HG03025 (cell line): ENCODE measurements at regions not wholly inside any gene's neighbourhood (a gene's known extent, or its start where the extent isn't known, plus 50 kb on each side); places are given as distances from the start of the nearest gene placed in this dataset.
"Not testable (repeated sequence)": the region's sequence is repeated elsewhere in the genome, so short reads cannot be mapped to it uniquely, and the experiment has no call there.

Experiments
- ATAC-seq: cut with Tn5 transposase; IDR thresholded peaks from one replicate; pipeline ENCODE4 v1.9.1; 2021; ENCODE audit warnings: mild to moderate bottlenecking, moderate library complexity; ENCODE audit not compliant: unreplicated experiment, low FRiP score

DNA sequence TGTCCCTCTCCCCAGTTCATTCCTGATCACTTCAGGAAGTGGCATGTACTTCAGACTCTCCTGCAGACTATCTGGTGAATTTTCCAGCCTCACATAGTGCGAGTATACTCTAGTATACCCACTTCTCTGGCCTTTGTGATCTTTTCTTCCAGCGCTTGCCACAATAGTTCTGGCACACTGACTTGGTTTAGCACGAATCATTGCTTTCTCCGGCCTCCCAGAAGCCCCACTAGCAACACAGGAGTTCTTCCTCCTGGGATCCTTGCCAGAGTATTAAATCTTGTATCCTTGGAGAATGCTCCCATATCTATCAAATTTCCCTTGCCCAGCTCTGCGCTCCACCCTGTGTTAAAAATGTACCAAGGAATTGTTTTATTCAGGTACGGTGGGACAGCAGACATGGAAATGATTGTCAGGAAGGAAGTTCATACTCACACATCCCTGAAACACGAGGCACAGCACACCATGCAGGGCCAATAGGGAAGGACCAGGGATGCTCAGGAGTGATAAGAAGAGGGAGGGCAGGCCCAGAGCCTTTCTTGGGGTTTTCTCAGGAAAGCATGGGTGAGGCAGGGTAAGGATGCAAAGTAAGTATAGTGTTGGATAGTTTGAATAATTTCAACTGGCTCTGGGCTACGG lies 136.7 kb downstream of the ADSS2 start:
- no peak for ATAC-seq

DNA sequence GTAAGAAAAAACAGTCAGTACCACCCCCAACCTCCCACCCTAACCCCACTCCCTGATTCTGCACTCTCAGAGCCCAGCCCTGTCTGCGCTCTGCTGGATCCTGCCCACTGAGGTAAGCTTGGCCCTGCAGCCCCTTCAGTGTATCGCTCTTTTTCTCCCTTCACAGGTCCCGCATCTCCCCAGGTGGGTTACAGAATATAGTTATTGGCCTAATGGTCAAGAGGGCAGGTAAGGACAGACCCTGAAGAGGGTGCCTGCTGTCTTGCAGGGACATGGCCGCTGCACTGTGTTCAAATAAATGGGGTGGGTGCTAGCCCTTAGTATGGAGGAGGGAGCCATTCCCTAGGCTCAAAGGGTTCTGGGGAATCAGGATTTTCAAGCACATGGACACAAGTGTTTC lies 135.7 kb downstream of the ADSS2 start:
- ATAC-seq: no peak

DNA sequence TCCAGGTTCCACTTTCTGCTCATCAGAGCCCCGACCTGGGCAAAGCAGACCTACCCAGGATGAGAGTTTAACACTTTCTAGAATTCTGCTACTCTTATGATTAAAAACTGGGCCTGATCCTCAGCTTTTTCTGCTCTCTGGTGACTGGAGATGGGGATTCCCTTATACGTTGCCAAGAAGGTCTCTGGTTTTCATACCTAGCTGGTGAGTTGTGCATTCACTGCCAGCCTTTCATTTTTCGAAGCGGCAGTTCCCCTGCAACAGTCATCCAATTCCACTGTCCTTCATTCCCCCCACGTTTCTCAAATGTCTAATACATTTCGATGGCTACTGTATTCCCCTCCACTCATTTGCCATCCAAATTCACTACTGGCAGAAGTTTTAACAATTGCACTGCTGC lies 135.3 kb downstream of the ADSS2 start:
- no peak for ATAC-seq

GRCh38 chr1:244316986-244317655 lies 134.6 kb downstream of the ADSS2 start:
- ATAC-seq: no peak

GRCh38 chr1:244318078-244318477 lies 133.6 kb downstream of the ADSS2 start:
- no peak for ATAC-seq

DNA sequence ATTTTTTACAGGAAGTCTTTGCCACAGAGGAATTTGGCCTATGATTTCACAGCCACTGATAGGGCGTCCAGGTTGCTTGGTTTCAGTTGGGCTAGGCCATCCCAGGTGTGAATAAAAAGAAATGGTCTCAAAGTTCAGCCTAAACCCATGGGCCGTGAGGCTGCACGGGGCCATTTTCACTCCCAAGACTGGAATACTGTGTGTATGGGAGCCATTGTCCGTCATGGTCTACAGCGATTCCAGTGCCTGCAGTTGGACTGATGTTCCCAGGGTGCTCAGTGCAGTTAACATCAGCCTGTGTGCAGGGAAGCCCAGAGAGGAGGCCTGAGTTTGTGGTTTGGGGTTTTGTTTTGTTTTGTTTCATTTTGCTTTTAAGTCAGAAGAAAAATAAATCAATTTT lies 133.2 kb downstream of the ADSS2 start:
- ATAC-seq: no peak

- peak; percentile 76 for ATAC-seq
Observed at GRCh38 chr1:244319283-244320132, 132.2 kb downstream of the ADSS2 start.

- no peak for ATAC-seq
Observed at GRCh38 chr1:244322181-244322580, 129.5 kb downstream of the ADSS2 start.

DNA sequence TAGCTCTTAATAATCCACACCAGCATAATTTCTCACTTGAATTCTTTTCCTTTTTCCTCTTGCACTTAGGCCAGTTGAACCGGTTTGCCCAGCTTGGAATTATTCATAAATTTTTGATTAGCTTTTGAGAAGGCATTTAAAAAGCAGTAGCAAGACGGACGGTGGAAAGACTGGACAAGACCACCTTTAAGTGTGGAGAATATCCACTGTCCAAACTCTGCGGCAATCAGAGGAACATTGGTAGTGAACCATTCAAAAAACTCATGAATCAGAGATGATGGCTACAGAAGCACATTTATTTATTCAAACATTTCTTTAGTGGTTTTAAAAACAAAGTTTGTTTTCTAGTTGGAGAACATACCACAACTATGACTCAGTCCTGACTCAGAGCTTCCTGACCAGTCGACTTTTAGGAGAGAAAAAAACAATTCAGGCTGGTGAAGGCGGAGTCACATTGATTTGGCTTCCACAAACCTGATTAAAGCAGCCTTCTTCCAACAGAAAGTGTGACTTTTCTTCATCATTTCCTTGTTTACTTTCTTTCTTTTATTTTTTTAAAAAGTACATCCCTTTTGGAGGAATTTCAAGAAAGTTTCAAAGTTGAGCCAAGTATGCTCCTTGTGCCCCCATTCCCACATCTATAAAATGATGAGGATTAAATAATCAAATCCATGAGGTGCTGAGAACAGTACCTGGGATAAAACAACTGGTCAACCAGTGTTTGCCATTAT lies 128.8 kb downstream of the ADSS2 start:
- ATAC-seq: no peak

DNA sequence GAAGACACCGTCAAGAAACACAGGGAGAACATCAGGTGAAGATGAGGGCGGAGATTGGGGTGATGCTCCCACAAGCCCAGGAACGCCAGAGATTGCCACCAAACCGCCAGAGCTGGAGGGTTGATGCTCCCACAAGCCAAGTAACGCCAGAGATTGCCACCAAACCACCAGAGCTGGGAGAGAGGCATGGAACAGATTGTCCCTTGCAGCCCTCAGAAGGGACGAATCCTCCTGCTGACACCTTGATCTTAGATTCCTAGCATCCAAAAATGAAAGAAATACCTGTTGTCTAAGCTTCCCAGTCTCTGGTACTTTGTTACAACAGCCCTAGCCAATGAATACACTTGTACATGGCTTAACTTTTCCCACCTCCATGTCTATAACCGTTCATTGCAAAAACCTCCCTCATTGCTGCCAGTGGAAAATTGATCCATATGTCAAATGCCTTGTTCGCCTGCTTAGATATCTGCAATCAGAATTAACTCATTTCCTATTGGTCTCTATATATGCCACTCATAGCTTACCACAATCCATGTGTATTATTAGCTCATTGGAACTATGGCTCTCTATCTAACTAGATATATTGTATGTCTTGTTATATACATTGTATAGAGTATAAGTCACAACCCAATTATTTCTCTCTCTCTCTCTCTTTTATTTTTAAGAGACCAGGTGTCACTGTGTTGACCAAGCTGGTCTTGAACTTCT lies 127.4 kb downstream of the ADSS2 start:
- no peak for ATAC-seq

- ATAC-seq: peak; percentile 76
Observed at GRCh38 chr1:244325056-244325758, 126.5 kb downstream of the ADSS2 start.

DNA sequence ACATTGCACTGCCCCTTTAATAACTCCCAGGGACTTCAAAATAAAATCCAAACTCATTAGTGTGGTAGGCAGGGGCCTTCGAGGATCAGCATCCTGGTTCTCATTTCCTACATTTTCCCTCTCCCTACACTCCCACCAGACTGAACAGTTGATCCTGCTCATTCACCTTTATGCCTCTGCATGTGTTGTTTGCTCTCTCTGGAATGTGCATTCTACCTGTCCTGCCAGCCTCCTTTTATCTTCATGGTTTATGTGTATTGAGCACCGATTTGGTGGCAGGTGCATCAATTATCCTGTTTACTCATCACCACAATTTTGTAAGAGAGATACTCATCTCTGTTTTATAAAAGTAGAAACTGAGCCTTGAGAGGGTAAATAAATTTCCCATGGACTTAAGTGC lies 125.0 kb downstream of the ADSS2 start:
- no peak for ATAC-seq

GRCh38 chr1:244327533-244327932 lies 124.2 kb downstream of the ADSS2 start:
- no peak for ATAC-seq

DNA sequence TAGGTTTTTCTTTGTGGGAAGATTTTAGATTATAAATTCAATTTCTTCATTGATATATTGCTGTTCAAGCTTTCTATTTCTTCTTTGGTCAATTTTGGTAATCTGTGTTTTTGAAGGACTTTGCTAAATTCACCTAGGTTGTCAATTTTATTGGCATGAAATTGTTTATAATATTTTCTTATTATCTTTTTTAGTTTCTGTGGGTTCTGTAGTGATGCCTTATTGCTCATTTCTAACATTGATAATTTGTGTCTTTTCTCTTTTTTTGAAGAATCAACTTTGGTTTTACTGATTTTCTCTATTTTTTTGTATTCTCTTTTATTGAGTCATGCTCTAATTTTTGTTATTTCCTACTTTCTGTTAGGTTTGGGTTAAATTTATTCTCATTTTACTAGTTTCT lies 123.2 kb downstream of the ADSS2 start:
- no peak for ATAC-seq

DNA sequence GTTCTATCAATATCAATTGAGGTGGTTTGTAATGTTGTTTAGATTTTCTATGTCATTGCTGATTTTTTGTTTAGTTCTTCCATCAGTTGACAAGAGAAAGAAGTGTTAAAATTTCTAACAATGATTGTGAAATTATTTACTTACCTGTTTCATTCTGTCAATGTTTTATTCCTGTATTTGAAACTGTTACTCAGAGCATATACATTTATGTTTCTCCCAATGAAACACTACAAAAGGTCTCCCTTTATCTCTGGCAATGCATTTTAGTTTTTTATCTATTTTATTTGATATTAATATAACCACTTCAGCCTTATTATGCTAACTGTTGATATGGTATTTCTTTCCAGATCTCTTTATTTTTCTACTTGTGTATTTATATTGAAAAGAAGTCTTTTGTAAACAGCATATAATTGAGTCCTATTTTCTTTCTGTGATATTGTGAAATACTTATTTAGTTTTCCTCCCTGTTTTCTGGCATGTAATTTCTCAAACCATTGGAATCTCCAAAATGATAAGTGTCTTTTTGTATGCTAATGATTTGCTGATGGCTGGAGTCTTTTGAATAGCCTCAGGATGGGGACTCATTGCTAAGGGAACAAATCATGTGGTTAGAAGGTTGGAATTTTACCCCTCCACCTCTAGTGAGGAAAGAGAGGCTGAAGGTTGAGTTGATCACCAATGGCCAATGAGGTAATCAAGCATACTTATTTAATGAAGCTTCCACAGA lies 122.0 kb downstream of the ADSS2 start:
- no peak for ATAC-seq

DNA sequence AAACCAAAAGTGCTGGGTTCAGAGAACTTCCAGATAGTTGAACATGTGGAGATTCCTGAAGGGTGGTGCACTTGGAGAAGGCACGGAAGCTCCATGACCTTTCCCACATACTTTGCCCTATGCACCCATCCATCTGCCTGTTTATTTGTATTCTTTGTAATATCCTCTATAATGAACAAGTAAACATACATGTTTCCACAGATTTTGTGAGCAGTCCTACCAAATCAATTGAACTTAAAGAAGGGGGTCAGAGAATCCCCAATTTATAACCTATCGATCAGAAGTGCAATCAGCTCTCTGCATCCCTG lies 121.4 kb downstream of the ADSS2 start:
- no peak for ATAC-seq

DNA sequence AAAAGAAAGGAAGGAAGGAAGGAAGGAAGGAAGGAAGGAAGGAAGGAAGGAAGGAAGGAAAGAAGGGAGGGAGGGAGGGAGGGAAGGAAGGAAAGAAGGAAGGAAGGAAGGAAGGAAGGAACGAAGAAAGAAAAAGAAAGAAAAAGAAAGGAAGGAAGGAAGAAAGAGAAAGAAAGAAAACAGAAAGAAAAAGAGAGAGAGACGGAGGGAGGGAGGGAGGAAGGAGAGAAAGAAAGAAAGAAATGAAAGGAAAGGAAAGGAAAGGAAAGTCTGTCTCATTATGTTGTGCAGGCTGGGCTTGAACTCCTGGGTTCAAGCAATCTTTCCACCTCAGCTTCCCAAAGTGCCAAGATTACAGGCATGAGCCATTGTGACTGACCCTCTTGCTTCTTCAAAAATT lies 118.9 kb downstream of the ADSS2 start:
- ATAC-seq: not testable (repeated sequence)

DNA sequence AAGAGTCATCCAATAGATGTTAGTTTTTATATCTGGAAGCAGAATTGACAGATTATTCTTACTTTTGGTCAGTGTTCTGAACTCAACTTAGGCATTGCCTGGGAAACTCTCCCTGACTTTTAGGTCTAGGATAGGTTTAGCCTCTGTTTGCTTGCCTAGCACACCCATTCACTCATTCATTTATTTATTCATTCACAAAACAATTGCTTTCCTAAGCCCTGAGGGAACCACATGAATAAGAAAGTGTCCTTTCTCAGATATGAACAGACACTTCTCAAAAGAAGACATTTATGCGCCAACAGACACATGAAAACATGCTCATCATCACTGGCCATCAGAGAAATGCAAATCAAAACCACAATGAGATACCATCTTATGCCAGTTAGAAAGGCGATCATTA lies 117.4 kb downstream of the ADSS2 start:
- ATAC-seq: not testable (repeated sequence)

DNA sequence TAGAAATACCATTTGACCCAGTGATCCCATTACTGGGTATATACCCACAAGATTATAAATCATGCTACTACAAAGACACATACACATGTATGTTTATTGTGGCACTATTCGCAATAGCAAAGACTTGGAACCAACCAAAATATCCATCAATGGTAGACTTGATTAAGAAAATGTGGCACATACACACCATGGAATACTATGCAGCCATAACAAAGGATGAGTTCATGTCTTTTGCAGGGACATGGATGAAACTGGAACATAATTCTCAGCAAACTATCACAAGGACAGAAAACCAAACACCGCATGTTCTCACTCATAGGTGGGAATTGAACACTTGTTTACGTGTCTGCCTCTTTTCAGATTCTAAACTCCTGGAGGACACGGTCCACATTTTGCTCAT lies 116.9 kb downstream of the ADSS2 start:
- not testable (repeated sequence) for ATAC-seq
